HepG2 (cell line): ENCODE measurements at regions not wholly inside any gene's neighbourhood (a gene's known extent, or its start where the extent isn't known, plus 50 kb on each side); places are given as distances from the start of the nearest gene placed in this dataset.

ENCODE experiments used
- CTCF ChIP-seq: sonication (generic); formaldehyde crosslinking; IDR thresholded peaks from 2 replicates; pipeline ENCODE4 v1.5.0; 2020; ENCODE audit warnings: mild to moderate bottlenecking, missing genetic modification reagents, moderate library complexity
- MXD3 ChIP-seq: IDR thresholded peaks from 2 replicates; pipeline ENCODE4 v1.6.1; 2016; ENCODE audit warnings: mild to moderate bottlenecking, missing biosample characterization, missing genetic modification reagents
- SMARCE1 ChIP-seq: fragments of 450-650 bp; IDR thresholded peaks from 2 replicates; pipeline ENCODE4 v1.6.1; 2017; ENCODE audit warnings: borderline replicate concordance
- THAP8 ChIP-seq: sonication (generic); formaldehyde crosslinking; IDR thresholded peaks from 2 replicates; pipeline ENCODE4 v1.5.1; 2020; ENCODE audit warnings: missing genetic modification reagents, mild to moderate bottlenecking, borderline replicate concordance
- ZMYM2 ChIP-seq: sonication (generic); formaldehyde crosslinking; IDR thresholded peaks from 2 replicates; pipeline ENCODE4 v1.8.0; 2022; ENCODE audit warnings: mild to moderate bottlenecking, missing genetic modification reagents
- ZNF468 ChIP-seq: sonication (generic); formaldehyde crosslinking; IDR thresholded peaks from 2 replicates; pipeline ENCODE4 v1.8.0; 2022; ENCODE audit warnings: mild to moderate bottlenecking, moderate library complexity, missing genetic modification reagents
- TF ChIP-seq, protein P1 (sequence below): IDR thresholded peaks from 2 replicates; pipeline ENCODE4 v1.6.1; 2012; ENCODE audit warnings: inconsistent platforms

DNA sequence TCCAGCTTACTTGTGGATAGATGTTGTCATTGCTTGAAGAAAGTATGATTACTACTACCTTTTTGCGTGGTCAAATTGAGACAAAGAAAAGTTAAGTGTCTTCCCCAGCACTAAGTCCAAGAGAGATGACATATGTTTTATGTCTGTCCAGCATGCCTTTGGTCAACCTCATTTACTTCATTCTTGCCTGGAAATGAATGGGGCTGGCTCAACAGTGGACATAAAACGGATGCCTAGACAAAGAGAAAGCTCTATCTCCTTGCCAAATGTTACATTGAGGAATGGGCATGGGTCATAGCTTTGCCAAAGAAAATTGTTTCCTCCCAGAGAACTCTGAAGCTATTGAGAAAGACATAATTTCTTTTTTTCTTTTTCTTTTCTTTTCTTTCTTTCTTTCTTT is 82.4 kb upstream of the PLPPR4 start:
- TF ChIP-seq CTCF (CRISPR knock-in tag) = no peak
- TF ChIP-seq, protein P1, sequence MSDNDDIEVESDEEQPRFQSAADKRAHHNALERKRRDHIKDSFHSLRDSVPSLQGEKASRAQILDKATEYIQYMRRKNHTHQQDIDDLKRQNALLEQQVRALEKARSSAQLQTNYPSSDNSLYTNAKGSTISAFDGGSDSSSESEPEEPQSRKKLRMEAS = no peak
- no peak for TF ChIP-seq MXD3 (CRISPR knock-in tag)
- TF ChIP-seq ZMYM2 = no peak
- no peak for TF ChIP-seq THAP8 (CRISPR knock-in tag)
- TF ChIP-seq ZNF468 (CRISPR knock-in tag) = no peak
- no peak for TF ChIP-seq SMARCE1
